SKM-1 (cell line): ENCODE measurements at regions not wholly inside any gene's neighbourhood (a gene's known extent, or its start where the extent isn't known, plus 50 kb on each side); places are given as distances from the start of the nearest gene placed in this dataset.

Experiments
- DNase-seq: peaks from one replicate; lab custom pipeline; 2025; ENCODE audit not compliant: unreplicated experiment; lab: John Stamatoyannopoulos, UW

GRCh38 chr2:60106836-60107529 lies 446.5 kb downstream of the BCL11A start:
- no peak for DNase-seq

- DNase-seq = no peak
Measured at GRCh38 chr2:60105906-60106305, 447.5 kb downstream of the BCL11A start.

- DNase-seq = no peak
Measured at GRCh38 chr2:60104514-60105505, 448.6 kb downstream of the BCL11A start.

- peak; percentile 13 for DNase-seq
Measured at GRCh38 chr2:60100034-60100433, 453.4 kb downstream of the BCL11A start.

GRCh38 chr2:60098996-60099395 lies 454.5 kb downstream of the BCL11A start:
- no peak for DNase-seq

- DNase-seq = no peak
Measured at GRCh38 chr2:60097298-60097697, 456.2 kb downstream of the BCL11A start.

- no peak for DNase-seq
Measured at GRCh38 chr2:60096556-60096955, 456.9 kb downstream of the BCL11A start.

GRCh38 chr2:60095903-60096302 lies 457.6 kb downstream of the BCL11A start:
- no peak for DNase-seq

- DNase-seq = no peak
Measured at GRCh38 chr2:60095202-60095815, 458.1 kb downstream of the BCL11A start.

GRCh38 chr2:60094450-60094929 lies 459.0 kb downstream of the BCL11A start:
- no peak for DNase-seq

GRCh38 chr2:60092781-60093180 lies 460.7 kb downstream of the BCL11A start:
- no peak for DNase-seq

GRCh38 chr2:60091894-60092293 lies 461.6 kb downstream of the BCL11A start:
- DNase-seq = no peak

- DNase-seq = no peak
Measured at GRCh38 chr2:60091266-60091665, 462.2 kb downstream of the BCL11A start.

- peak; percentile 21 for DNase-seq
Measured at GRCh38 chr2:60079562-60079961, 473.9 kb downstream of the BCL11A start.

GRCh38 chr2:60075048-60075447 lies 478.4 kb downstream of the BCL11A start:
- DNase-seq = no peak

GRCh38 chr2:60073201-60073600 lies 480.3 kb downstream of the BCL11A start:
- DNase-seq = no peak

- no peak for DNase-seq
Measured at GRCh38 chr2:60072609-60073008, 480.8 kb downstream of the BCL11A start.

- no peak for DNase-seq
Measured at GRCh38 chr2:60071490-60071831, 482.0 kb downstream of the BCL11A start.

- DNase-seq = no peak
Measured at GRCh38 chr2:60070736-60071489, 482.5 kb downstream of the BCL11A start.

- DNase-seq = no peak
Measured at GRCh38 chr2:60070196-60070595, 483.3 kb downstream of the BCL11A start.

GRCh38 chr2:60068755-60069154 lies 484.7 kb downstream of the BCL11A start:
- no peak for DNase-seq
